Gastroesophageal sphincter (tissue), 3 donors: ENCODE measurements at regions not wholly inside any gene's neighbourhood (a gene's known extent, or its start where the extent isn't known, plus 50 kb on each side); places are given as distances from the start of the nearest gene placed in this dataset.

Experiments used
- EP300 ChIP-seq: sonication (generic); formaldehyde crosslinking; IDR thresholded peaks from one replicate; pipeline ENCODE4 v1.6.1; 2017; ENCODE audit warnings: antibody characterized with exemption, mild to moderate bottlenecking
- POLR2A ChIP-seq, 2 donors: fragments of 450-650 bp; IDR thresholded peaks; one replicate each; pipeline ENCODE4 v1.6.1; 2017; ENCODE audit warnings: antibody characterized with exemption in 2 of 2, mild to moderate bottlenecking in 2 of 2, moderate library complexity in 1 of 2
- TF ChIP-seq, protein P1 (sequence below), 4 experiments: fragments of 200-600 bp in 2 of 4; fragments of 450-650 bp in 2 of 4; sonication (generic) in 1 of 4; IDR thresholded peaks; one replicate each; pipeline ENCODE4 v1.5.1; 2017 to 2019; ENCODE audit warnings: antibody characterized with exemption in 4 of 4, mild to moderate bottlenecking in 2 of 4, moderate library complexity in 2 of 4

GRCh38 chr9:2464624-2465023 is 157.0 kb upstream of the VLDLR start:
- TF ChIP-seq, protein P1, sequence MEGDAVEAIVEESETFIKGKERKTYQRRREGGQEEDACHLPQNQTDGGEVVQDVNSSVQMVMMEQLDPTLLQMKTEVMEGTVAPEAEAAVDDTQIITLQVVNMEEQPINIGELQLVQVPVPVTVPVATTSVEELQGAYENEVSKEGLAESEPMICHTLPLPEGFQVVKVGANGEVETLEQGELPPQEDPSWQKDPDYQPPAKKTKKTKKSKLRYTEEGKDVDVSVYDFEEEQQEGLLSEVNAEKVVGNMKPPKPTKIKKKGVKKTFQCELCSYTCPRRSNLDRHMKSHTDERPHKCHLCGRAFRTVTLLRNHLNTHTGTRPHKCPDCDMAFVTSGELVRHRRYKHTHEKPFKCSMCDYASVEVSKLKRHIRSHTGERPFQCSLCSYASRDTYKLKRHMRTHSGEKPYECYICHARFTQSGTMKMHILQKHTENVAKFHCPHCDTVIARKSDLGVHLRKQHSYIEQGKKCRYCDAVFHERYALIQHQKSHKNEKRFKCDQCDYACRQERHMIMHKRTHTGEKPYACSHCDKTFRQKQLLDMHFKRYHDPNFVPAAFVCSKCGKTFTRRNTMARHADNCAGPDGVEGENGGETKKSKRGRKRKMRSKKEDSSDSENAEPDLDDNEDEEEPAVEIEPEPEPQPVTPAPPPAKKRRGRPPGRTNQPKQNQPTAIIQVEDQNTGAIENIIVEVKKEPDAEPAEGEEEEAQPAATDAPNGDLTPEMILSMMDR (IDR thresholded peaks at IDR 0.05): no peak
- TF ChIP-seq POLR2A (IDR thresholded peaks at IDR 0.05): no peak
- no peak for TF ChIP-seq EP300
